Femur (tissue), 1 donor: ENCODE measurements at regions not wholly inside any gene's neighbourhood (a gene's known extent, or its start where the extent isn't known, plus 50 kb on each side); places are given as distances from the start of the nearest gene placed in this dataset.
"Not testable (repeated sequence)": the region's sequence is repeated elsewhere in the genome, so short reads cannot be mapped to it uniquely, and the experiment has no call there.

Experiments used
- DNase-seq: peaks from one replicate; pipeline ENCODE4 v3.0.0-alpha.2; 2017

DNA sequence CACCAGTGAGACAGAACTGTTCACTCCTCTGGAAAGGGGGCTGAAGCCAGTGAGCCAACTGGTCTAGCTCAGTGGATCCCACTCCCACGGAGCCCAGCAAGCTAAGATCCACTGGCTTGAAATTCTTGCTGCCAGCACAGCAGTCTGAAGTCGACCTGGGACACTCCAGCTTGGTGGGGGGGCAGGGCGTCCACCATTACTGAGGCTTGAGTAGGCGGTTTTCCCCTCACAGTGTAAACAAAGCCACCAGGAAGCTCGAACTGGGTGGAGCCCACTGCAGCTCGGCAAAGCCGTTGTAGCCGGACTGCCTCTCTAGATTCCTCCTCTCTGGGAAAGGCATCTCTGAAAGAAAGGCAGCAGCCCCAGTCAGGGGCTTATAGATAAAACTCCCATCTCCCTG lies 52.3 kb upstream of the BBX start:
- DNase-seq = not testable (repeated sequence)
